T-helper 22 cell (primary cell): ENCODE measurements at regions not wholly inside any gene's neighbourhood (a gene's known extent, or its start where the extent isn't known, plus 50 kb on each side); places are given as distances from the start of the nearest gene placed in this dataset.
A peak's percentile ranks its signal among the peaks of the same experiment; 100 is the strongest.
"Not testable (repeated sequence)": the region's sequence is repeated elsewhere in the genome, so short reads cannot be mapped to it uniquely, and the experiment has no call there.

ENCODE experiments used
- DNase-seq: peaks from one replicate; pipeline ENCODE4 v3.0.0-alpha.2; 2020; ENCODE audit warnings: low read depth

DNA sequence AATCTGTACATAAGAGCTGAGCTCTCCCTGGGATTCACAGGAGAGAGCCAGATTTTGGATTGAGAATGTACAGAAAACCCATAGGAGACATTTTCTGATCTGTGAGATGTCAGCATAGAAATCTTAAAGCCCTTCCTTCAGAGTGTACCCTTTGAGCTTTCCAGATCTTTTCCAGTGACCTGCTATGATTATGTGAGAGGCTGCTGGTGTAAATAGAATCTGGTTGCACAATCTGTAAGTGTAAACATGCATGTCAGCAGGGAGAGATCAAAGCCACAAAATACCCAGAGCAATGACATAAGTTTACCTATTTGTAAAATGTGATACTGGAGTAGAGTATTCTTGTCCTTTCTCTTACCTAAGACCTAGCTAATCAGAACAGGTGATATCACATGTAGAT, 471.9 kb downstream of the FOXD4L5 start:
- DNase-seq = not testable (repeated sequence)

GRCh38 chr9:64778667-64779066, 506.3 kb downstream of the FOXD4L5 start:
- not testable (repeated sequence) for DNase-seq

DNA sequence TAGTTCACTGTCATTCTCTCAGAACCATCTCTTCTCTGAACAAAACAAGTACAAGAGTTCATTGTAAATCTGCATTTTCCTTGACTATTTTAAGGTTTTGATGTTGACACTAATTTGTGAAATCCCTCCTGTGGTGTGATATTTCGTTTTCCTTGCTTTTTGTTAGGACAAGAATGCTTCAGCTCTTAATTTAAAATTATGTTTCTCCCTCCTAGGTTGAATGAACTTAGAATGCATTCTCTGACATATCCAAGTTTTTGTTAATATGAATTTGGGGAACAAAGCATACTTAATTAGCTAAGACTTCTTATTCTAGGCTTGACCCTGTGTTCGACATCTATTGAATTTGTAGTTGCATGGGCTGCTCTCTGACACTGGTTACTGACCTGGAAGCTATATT, 508.7 kb downstream of the FOXD4L5 start:
- not testable (repeated sequence) for DNase-seq

- peak; percentile 1 for DNase-seq
These were observed 509.9 kb downstream of the FOXD4L5 start for GRCh38 chr9:64774813-64775793.

DNA sequence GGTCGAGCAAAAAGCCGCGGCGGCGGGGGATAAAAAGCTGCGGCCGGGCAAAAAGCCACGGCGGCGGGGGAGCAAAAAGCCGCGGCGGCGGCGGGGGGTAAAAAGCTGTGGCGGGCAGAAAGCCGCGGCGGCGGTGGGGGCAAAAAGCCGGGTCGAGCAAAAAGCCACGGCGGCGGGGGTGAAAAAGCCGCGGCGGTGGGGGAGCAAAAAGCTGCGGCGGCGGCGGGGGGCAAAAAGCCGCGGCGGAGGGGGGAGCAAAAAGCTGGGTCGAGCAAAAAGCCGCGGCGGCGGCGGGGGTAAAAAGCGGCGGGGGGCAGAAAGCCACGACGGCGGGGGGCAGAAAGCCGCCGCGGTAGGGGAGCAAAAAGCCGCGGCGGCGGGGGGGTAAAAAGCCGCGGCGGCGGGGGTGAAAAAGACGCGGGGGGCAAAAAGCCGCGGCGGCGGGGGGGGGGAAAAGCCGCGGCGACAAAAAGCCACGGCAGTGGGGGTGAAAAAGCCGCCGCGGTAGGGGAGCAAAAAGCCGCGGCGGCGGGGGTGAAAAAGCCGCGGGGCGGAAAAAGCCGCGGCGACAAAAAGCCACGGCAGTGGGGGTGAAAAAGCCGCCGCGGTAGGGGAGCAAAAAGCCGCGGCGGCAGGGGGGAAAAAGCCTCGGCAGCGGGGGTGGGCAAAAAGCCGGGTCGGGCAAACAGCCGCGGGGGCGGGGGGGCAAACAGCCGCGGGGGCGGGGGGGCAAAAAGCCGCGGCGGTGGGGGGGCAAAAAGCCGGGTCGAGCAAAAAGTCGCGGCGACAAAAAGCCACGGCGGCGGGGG, 510.8 kb downstream of the FOXD4L5 start:
- not testable (repeated sequence) for DNase-seq

GRCh38 chr9:64773491-64773931, 511.5 kb downstream of the FOXD4L5 start:
- DNase-seq = peak; percentile 0

DNA sequence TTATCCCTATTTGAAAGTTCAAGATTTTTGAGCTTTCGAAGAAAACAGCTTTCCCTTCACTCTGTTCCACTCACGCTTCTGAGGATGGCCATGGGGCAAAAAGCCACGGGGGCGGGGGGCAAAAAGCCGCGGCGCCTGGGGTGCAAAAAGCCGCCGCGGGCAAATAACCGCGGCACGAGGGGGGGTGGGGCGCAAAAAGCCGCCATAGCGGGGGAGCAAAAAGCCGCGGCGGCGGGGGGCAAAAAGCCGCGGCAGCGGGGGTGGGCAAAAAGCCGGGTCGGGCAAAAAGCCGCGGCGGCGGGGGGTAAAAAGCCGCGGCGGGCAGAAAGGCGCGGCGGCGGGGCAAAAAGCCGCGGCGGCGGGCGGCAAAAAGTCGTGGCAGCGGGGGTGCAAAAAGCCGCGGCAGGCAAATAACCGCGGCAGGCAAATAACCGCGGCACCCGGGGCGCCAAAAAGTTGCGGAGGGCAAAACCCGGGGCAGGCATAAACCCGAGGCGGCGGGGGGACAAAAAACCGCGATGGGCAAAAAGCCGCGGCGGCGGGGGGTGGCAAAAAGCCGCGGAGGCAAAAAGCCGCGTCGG, 512.2 kb downstream of the FOXD4L5 start:
- not testable (repeated sequence) for DNase-seq

- not testable (repeated sequence) for DNase-seq
These were observed 512.8 kb downstream of the FOXD4L5 start for GRCh38 chr9:64772123-64772736.
